SK-N-SH (cell line): ENCODE measurements at regions not wholly inside any gene's neighbourhood (a gene's known extent, or its start where the extent isn't known, plus 50 kb on each side); places are given as distances from the start of the nearest gene placed in this dataset.

ENCODE experiments used
- CTCF ChIA-PET: fragments of 300-600, 350-600 bp; formaldehyde crosslinking; extraction: SDS; loops from one replicate; lab custom pipeline; 2021; lab: Yijun Ruan, JAX
- POLR2A ChIA-PET: fragments of 350-600 bp; sonication (Branson Sonifier 250); formaldehyde crosslinking; extraction: SDS; loops from one replicate; lab custom pipeline; 2020; ENCODE audit warnings: antibody characterized with exemption, inconsistent platforms; lab: Yijun Ruan, JAX
- DNase-seq: peaks from one replicate; pipeline ENCODE4 v3.0.0; 2012
- H2AFZ ChIP-seq: fragments of 200-600 bp; sonication (generic); 2 replicates; pipeline ENCODE4 v1.8.1; 2016; ENCODE audit warnings: antibody characterized with exemption, mild to moderate bottlenecking, low read depth
- H3F3A ChIP-seq: fragments of 200-600 bp; sonication (generic); replicated peaks from 2 replicates; pipeline ENCODE3; 2016; ENCODE audit warnings: antibody characterized with exemption, mild to moderate bottlenecking; ENCODE audit not compliant: insufficient read depth
- H3K27ac ChIP-seq, 2 experiments: fragments of 200-500 bp in 1 of 2; fragments of 200-600 bp in 1 of 2; sonication (Bioruptor generic) in 1 of 2; sonication (generic), shearing (Covaris generic) in 1 of 2; 2 replicates each; pipeline versions ENCODE4 v1.5.1 to v1.6.1; 2014 to 2016; ENCODE audit warnings: low read depth in 2 of 2, inconsistent platforms in 1 of 2, low read length in 1 of 2, mild to moderate bottlenecking in 1 of 2, mixed read lengths in 1 of 2
- H3K27me3 ChIP-seq: fragments of 200-600 bp; sonication (generic), shearing (Covaris generic); 2 replicates; pipeline ENCODE4 v1.6.1; 2016; ENCODE audit warnings: mixed run types; ENCODE audit not compliant: insufficient read depth
- H3K36me3 ChIP-seq, 2 experiments: fragments of 200-500 bp in 1 of 2; fragments of 200-600 bp in 1 of 2; sonication (Bioruptor generic) in 1 of 2; sonication (generic) in 1 of 2; replicated peaks in 1 of 2; 2 replicates each; pipeline versions ENCODE3 to v1.5.1; 2014 to 2016; ENCODE audit warnings: low read length in 1 of 2, mild to moderate bottlenecking in 1 of 2; ENCODE audit not compliant: insufficient read depth in 2 of 2, control insufficient read depth in 1 of 2
- H3K4me1 ChIP-seq, 2 experiments: fragments of 200-500 bp in 1 of 2; fragments of 200-600 bp in 1 of 2; sonication (Bioruptor generic) in 1 of 2; sonication (generic), shearing (Covaris generic) in 1 of 2; 2 replicates each; pipeline versions ENCODE4 v1.5.1 to v1.6.1; 2014 to 2016; ENCODE audit warnings: low read depth in 1 of 2, low read length in 1 of 2, mixed run types in 1 of 2; ENCODE audit not compliant: insufficient read depth in 2 of 2, control insufficient read depth in 1 of 2
- H3K4me2 ChIP-seq: fragments of 200-600 bp; sonication (generic), shearing (Covaris generic); 2 replicates; pipeline ENCODE4 v1.6.1; 2017; ENCODE audit warnings: mixed run types
- H3K4me3 ChIP-seq, 2 experiments: fragments of 200-500 bp in 1 of 2; fragments of 200-600 bp in 1 of 2; sonication (Bioruptor generic) in 1 of 2; sonication (generic), shearing (Covaris generic) in 1 of 2; 2 replicates each; pipeline versions ENCODE4 v1.5.1 to v1.8.1; 2014 to 2016; ENCODE audit warnings: low read depth in 2 of 2, inconsistent platforms in 1 of 2, low read length in 1 of 2, mild to moderate bottlenecking in 1 of 2, mixed read lengths in 1 of 2, moderate library complexity in 1 of 2
- H3K79me2 ChIP-seq: fragments of 200-600 bp; sonication (generic); 2 replicates; pipeline ENCODE4 v1.8.1; 2017; ENCODE audit warnings: mild to moderate bottlenecking; ENCODE audit not compliant: insufficient read depth
- H3K9ac ChIP-seq: fragments of 200-600 bp; sonication (generic); 2 replicates; pipeline ENCODE4 v1.6.1; 2017; ENCODE audit warnings: mixed run types
- H3K9me2 ChIP-seq: fragments of 200-600 bp; sonication (generic); 2 replicates; pipeline ENCODE4 v1.6.1; 2017; ENCODE audit warnings: mixed run types
- H3K9me3 ChIP-seq: fragments of 200-600 bp; sonication (generic); 2 replicates; pipeline ENCODE4 v1.6.1; 2017; ENCODE audit warnings: mixed run types, mild to moderate bottlenecking, moderate library complexity
- H4K20me1 ChIP-seq: fragments of 200-600 bp; sonication (generic); 2 replicates; pipeline ENCODE4 v1.6.1; 2017; ENCODE audit warnings: mild to moderate bottlenecking, mixed run types; ENCODE audit not compliant: insufficient read depth
- CHD2 ChIP-seq: fragments of 150-350 bp; IDR thresholded peaks from 2 replicates; pipeline ENCODE4 v1.6.1; 2018; ENCODE audit warnings: low read length; ENCODE audit not compliant: partially characterized antibody
- FOSL2 ChIP-seq: IDR thresholded peaks from 2 replicates; pipeline ENCODE4 v1.4.0; 2012; ENCODE audit warnings: low read depth, mild to moderate bottlenecking, moderate library complexity, borderline replicate concordance
- JUND ChIP-seq: IDR thresholded peaks from 2 replicates; pipeline ENCODE4 v1.4.0; 2012
- NFIC ChIP-seq: IDR thresholded peaks from 2 replicates; pipeline ENCODE4 v1.4.0; 2012; ENCODE audit warnings: borderline replicate concordance
- RAD21 ChIP-seq: IDR thresholded peaks from 2 replicates; pipeline ENCODE4 v1.6.1; 2012; ENCODE audit warnings: mild to moderate bottlenecking, low read length
- RFX5 ChIP-seq: IDR thresholded peaks from 2 replicates; pipeline ENCODE4 v1.6.1; 2012; ENCODE audit warnings: mild to moderate bottlenecking, improper control_type of control experiment, low read length
- RXRA ChIP-seq: IDR thresholded peaks from 2 replicates; pipeline ENCODE4 v1.4.0; 2012; ENCODE audit warnings: low read depth, mild to moderate bottlenecking, borderline replicate concordance
- SIN3A ChIP-seq: IDR thresholded peaks from 2 replicates; pipeline ENCODE4 v1.6.1; 2012; ENCODE audit warnings: low read depth, mild to moderate bottlenecking, low read length, moderate library complexity, borderline replicate concordance
- SMC3 ChIP-seq: IDR thresholded peaks from 2 replicates; pipeline ENCODE4 v1.6.1; 2012; ENCODE audit warnings: low read depth, low read length, improper control_type of control experiment
- TEAD4 ChIP-seq: IDR thresholded peaks from 2 replicates; pipeline ENCODE4 v1.4.0; 2012; ENCODE audit warnings: mild to moderate bottlenecking, borderline replicate concordance; ENCODE audit not compliant: insufficient read depth
- WGBS: methylation state at CpG from one replicate; pipeline ENCODE4 v1.1.6; 2017; ENCODE audit warnings: low lambda C conversion rate; 5-methylcytosine and 5-hydroxymethylcytosine counted together
- TF ChIP-seq, protein P1 (sequence below): IDR thresholded peaks from 2 replicates; pipeline ENCODE4 v1.4.0; 2012; ENCODE audit warnings: low read depth, borderline replicate concordance
- TF ChIP-seq, protein P2 (sequence below): fragments of 200-600 bp; sonication (generic); IDR thresholded peaks from 2 replicates; pipeline ENCODE4 v1.6.1; 2017; ENCODE audit warnings: antibody characterized with exemption, mild to moderate bottlenecking, moderate library complexity
- TF ChIP-seq, protein P3 (sequence below): IDR thresholded peaks from 2 replicates; pipeline ENCODE4 v1.4.0; 2012; ENCODE audit warnings: low read depth
- TF ChIP-seq, protein P4 (sequence below): fragments of 150-350 bp; IDR thresholded peaks from 2 replicates; pipeline ENCODE4 v1.6.1; 2016; ENCODE audit warnings: mild to moderate bottlenecking, low read depth, low read length
- TF ChIP-seq, protein P5 (sequence below): IDR thresholded peaks from 2 replicates; pipeline ENCODE4; 2012
- TF ChIP-seq, protein P6 (sequence below): fragments of 150-350 bp; IDR thresholded peaks from 2 replicates; pipeline ENCODE4 v1.6.1; 2017; ENCODE audit warnings: antibody characterized with exemption, low read length, low read depth, borderline replicate concordance
- TF ChIP-seq, protein P7 (sequence below): IDR thresholded peaks from 2 replicates; pipeline ENCODE4 v1.6.1; 2012; ENCODE audit warnings: mild to moderate bottlenecking, low read depth, low read length, moderate library complexity

DNA sequence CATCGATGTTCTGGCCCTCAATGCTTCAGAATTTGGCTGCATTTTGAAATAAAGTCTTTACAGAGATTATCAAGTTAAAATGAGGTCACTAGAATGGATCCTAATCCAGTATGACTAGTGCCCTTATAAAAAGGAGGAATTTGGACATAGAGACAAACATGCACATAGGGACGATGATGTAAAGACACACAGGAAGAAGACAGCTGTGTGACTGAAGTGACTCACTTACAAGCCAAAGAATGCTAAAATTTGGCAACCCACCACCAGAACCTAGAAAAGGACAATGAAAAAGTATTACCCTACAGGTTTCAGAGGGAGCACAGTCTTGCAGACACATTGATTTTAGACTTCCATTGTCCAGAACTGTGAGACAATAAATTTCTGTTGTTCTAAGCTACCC is 322.8 kb upstream of the GJE1 start:
- H4K20me1 ChIP-seq = no peaks in the 10 kb centered on the region
- TF ChIP-seq SMC3 = no peak
- no peak for TF ChIP-seq RAD21
- TF ChIP-seq, protein P1, sequence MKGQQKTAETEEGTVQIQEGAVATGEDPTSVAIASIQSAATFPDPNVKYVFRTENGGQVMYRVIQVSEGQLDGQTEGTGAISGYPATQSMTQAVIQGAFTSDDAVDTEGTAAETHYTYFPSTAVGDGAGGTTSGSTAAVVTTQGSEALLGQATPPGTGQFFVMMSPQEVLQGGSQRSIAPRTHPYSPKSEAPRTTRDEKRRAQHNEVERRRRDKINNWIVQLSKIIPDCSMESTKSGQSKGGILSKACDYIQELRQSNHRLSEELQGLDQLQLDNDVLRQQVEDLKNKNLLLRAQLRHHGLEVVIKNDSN = no peak
- TF ChIP-seq, protein P2, sequence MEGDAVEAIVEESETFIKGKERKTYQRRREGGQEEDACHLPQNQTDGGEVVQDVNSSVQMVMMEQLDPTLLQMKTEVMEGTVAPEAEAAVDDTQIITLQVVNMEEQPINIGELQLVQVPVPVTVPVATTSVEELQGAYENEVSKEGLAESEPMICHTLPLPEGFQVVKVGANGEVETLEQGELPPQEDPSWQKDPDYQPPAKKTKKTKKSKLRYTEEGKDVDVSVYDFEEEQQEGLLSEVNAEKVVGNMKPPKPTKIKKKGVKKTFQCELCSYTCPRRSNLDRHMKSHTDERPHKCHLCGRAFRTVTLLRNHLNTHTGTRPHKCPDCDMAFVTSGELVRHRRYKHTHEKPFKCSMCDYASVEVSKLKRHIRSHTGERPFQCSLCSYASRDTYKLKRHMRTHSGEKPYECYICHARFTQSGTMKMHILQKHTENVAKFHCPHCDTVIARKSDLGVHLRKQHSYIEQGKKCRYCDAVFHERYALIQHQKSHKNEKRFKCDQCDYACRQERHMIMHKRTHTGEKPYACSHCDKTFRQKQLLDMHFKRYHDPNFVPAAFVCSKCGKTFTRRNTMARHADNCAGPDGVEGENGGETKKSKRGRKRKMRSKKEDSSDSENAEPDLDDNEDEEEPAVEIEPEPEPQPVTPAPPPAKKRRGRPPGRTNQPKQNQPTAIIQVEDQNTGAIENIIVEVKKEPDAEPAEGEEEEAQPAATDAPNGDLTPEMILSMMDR = no peak
- TF ChIP-seq, protein P3, sequence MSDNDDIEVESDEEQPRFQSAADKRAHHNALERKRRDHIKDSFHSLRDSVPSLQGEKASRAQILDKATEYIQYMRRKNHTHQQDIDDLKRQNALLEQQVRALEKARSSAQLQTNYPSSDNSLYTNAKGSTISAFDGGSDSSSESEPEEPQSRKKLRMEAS = no peak
- no peak for TF ChIP-seq NFIC
- no peak for TF ChIP-seq FOSL2
- TF ChIP-seq RFX5 = no peak
- no peak for TF ChIP-seq CHD2
- no peak for TF ChIP-seq RXRA
- TF ChIP-seq, protein P4, sequence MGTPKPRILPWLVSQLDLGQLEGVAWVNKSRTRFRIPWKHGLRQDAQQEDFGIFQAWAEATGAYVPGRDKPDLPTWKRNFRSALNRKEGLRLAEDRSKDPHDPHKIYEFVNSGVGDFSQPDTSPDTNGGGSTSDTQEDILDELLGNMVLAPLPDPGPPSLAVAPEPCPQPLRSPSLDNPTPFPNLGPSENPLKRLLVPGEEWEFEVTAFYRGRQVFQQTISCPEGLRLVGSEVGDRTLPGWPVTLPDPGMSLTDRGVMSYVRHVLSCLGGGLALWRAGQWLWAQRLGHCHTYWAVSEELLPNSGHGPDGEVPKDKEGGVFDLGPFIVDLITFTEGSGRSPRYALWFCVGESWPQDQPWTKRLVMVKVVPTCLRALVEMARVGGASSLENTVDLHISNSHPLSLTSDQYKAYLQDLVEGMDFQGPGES = no peak
- TF ChIP-seq, protein P5, sequence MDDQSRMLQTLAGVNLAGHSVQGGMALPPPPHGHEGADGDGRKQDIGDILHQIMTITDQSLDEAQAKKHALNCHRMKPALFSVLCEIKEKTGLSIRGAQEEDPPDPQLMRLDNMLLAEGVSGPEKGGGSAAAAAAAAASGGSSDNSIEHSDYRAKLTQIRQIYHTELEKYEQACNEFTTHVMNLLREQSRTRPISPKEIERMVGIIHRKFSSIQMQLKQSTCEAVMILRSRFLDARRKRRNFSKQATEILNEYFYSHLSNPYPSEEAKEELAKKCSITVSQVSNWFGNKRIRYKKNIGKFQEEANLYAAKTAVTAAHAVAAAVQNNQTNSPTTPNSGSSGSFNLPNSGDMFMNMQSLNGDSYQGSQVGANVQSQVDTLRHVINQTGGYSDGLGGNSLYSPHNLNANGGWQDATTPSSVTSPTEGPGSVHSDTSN = no peak
- TF ChIP-seq SIN3A = no peak
- TF ChIP-seq, protein P6, sequence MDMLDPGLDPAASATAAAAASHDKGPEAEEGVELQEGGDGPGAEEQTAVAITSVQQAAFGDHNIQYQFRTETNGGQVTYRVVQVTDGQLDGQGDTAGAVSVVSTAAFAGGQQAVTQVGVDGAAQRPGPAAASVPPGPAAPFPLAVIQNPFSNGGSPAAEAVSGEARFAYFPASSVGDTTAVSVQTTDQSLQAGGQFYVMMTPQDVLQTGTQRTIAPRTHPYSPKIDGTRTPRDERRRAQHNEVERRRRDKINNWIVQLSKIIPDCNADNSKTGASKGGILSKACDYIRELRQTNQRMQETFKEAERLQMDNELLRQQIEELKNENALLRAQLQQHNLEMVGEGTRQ = no peak
- TF ChIP-seq, protein P7, sequence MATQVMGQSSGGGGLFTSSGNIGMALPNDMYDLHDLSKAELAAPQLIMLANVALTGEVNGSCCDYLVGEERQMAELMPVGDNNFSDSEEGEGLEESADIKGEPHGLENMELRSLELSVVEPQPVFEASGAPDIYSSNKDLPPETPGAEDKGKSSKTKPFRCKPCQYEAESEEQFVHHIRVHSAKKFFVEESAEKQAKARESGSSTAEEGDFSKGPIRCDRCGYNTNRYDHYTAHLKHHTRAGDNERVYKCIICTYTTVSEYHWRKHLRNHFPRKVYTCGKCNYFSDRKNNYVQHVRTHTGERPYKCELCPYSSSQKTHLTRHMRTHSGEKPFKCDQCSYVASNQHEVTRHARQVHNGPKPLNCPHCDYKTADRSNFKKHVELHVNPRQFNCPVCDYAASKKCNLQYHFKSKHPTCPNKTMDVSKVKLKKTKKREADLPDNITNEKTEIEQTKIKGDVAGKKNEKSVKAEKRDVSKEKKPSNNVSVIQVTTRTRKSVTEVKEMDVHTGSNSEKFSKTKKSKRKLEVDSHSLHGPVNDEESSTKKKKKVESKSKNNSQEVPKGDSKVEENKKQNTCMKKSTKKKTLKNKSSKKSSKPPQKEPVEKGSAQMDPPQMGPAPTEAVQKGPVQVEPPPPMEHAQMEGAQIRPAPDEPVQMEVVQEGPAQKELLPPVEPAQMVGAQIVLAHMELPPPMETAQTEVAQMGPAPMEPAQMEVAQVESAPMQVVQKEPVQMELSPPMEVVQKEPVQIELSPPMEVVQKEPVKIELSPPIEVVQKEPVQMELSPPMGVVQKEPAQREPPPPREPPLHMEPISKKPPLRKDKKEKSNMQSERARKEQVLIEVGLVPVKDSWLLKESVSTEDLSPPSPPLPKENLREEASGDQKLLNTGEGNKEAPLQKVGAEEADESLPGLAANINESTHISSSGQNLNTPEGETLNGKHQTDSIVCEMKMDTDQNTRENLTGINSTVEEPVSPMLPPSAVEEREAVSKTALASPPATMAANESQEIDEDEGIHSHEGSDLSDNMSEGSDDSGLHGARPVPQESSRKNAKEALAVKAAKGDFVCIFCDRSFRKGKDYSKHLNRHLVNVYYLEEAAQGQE = no peak
- TF ChIP-seq TEAD4 = no peak
- TF ChIP-seq JUND = no peak
- CTCF ChIA-PET = no interaction called here
- no peaks in the 10 kb centered on the region for H3K4me1 ChIP-seq
- DNase-seq = no peak
- no peak overlapping the region for H2AFZ ChIP-seq
- POLR2A ChIA-PET = no interaction called here
- no peak overlapping the region for H3K4me3 ChIP-seq
- H3K9me3 ChIP-seq = no peaks in the 10 kb centered on the region
- 23% methylated on average over 2 of the region's 2 CpGs for WGBS
- no peaks in the 10 kb centered on the region for H3K9me2 ChIP-seq
- peaks cover 0 to 3% of the 10 kb centered on the region in 2 experiments for H3K36me3 ChIP-seq
- H3K27ac ChIP-seq = no peak overlapping the region
- no peaks in the 10 kb centered on the region; the same call in 1 of the 2 replicates for H3K79me2 ChIP-seq
- H3K9ac ChIP-seq = no peak overlapping the region
- no peak overlapping the region for H3K4me2 ChIP-seq
- H3F3A ChIP-seq = no peaks in the 10 kb centered on the region
- no peaks in the 10 kb centered on the region for H3K27me3 ChIP-seq
